ENCODE measurements at regions not wholly inside any gene's neighbourhood (a gene's known extent, or its start where the extent isn't known, plus 50 kb on each side); places are given as distances from the start of the nearest gene placed in this dataset.

DNA sequence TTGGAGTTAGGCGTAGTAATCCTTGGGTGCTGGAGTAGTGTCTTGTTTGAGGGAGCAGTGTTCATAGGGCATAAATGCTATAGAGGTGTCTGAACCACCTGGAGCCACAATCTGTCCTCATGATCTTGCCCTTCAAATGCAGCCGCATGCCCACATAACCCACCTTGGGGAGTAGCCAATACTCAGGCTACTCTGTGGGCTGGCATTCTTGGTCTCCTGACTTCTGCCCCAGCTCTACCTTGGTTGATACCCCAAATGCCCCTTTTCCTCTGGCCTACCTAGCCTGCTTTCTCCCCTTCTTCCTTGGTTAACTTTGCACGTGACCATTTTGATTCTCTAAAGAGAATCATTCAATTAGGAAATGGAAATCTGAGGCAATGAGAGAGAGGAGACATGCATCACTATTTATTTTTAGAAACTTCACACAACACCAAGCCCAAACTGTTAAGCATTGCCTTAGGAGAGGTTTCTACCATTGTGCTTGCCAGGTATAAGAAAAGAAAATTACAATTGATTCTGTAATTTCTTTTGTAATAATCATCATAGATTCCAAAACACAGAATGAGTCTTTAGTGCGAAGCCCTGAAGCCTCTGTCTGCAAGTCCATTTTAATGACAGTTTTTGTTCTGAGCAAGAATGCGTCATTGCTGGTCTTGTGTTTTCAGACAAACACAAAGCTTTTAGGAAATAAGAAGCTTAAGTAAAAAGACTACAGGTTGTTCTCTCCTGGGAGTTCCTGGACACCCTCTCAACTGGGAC lies 135.2 kb downstream of the C9orf152 start:
- no peak for TF ChIP-seq PHF8 (IDR thresholded peaks at IDR 0.05; ENCODE audit: borderline replicate concordance, low read depth)
- TF ChIP-seq, protein P1, sequence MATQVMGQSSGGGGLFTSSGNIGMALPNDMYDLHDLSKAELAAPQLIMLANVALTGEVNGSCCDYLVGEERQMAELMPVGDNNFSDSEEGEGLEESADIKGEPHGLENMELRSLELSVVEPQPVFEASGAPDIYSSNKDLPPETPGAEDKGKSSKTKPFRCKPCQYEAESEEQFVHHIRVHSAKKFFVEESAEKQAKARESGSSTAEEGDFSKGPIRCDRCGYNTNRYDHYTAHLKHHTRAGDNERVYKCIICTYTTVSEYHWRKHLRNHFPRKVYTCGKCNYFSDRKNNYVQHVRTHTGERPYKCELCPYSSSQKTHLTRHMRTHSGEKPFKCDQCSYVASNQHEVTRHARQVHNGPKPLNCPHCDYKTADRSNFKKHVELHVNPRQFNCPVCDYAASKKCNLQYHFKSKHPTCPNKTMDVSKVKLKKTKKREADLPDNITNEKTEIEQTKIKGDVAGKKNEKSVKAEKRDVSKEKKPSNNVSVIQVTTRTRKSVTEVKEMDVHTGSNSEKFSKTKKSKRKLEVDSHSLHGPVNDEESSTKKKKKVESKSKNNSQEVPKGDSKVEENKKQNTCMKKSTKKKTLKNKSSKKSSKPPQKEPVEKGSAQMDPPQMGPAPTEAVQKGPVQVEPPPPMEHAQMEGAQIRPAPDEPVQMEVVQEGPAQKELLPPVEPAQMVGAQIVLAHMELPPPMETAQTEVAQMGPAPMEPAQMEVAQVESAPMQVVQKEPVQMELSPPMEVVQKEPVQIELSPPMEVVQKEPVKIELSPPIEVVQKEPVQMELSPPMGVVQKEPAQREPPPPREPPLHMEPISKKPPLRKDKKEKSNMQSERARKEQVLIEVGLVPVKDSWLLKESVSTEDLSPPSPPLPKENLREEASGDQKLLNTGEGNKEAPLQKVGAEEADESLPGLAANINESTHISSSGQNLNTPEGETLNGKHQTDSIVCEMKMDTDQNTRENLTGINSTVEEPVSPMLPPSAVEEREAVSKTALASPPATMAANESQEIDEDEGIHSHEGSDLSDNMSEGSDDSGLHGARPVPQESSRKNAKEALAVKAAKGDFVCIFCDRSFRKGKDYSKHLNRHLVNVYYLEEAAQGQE (IDR thresholded peaks at IDR 0.05) = no peak
- no peak for TF ChIP-seq POLR2A (IDR thresholded peaks at IDR 0.05; ENCODE audit: low read length)
- no peak for TF ChIP-seq CEBPB (IDR thresholded peaks at IDR 0.05)
- TF ChIP-seq MAFK (IDR thresholded peaks at IDR 0.05; ENCODE audit: partially characterized antibody) = no peak
- TF ChIP-seq, protein P2, sequence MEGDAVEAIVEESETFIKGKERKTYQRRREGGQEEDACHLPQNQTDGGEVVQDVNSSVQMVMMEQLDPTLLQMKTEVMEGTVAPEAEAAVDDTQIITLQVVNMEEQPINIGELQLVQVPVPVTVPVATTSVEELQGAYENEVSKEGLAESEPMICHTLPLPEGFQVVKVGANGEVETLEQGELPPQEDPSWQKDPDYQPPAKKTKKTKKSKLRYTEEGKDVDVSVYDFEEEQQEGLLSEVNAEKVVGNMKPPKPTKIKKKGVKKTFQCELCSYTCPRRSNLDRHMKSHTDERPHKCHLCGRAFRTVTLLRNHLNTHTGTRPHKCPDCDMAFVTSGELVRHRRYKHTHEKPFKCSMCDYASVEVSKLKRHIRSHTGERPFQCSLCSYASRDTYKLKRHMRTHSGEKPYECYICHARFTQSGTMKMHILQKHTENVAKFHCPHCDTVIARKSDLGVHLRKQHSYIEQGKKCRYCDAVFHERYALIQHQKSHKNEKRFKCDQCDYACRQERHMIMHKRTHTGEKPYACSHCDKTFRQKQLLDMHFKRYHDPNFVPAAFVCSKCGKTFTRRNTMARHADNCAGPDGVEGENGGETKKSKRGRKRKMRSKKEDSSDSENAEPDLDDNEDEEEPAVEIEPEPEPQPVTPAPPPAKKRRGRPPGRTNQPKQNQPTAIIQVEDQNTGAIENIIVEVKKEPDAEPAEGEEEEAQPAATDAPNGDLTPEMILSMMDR (IDR thresholded peaks at IDR 0.05) = no peak
- TF ChIP-seq FOSB (CRISPR knock-in tag; IDR thresholded peaks at IDR 0.05) = no peak
- no peak for TF ChIP-seq FOXS1 (CRISPR knock-in tag; IDR thresholded peaks at IDR 0.05)
- no peak for TF ChIP-seq JUN (IDR thresholded peaks at IDR 0.05)
- TF ChIP-seq RFX5 (IDR thresholded peaks at IDR 0.05) = no peak

Measured in A549 (cell line).